ENCODE measurements at regions not wholly inside any gene's neighbourhood (a gene's known extent, or its start where the extent isn't known, plus 50 kb on each side); places are given as distances from the start of the nearest gene placed in this dataset. TPM values are rescaled to one million over a fixed set of nuclear protein-coding genes. Genes with fewer than 3 reads are reported as not detected.

Small RNAs in the stretch of these regions (small RNA-seq; reads per million reads assigned to genes)
- gene RNU6-389P (ENCODE audit: low replicate concordance): not detected
- not detected for gene SUMO2P3 (ENCODE audit: low replicate concordance)

Measured in GM23338 (cell line).